Natural killer cell treated with Interleukin-12 subunit alpha and Interleukin-12 subunit beta and Interleukin-15 and Interleukin-18, amount 100 ng/mL, for 72 hours (primary cell): ENCODE measurements at regions not wholly inside any gene's neighbourhood (a gene's known extent, or its start where the extent isn't known, plus 50 kb on each side); places are given as distances from the start of the nearest gene placed in this dataset.

ENCODE experiments used
- ATAC-seq, 2 donors: fragments of 150-1000 bp; cut with Tn5 transposase in 1 of 2; sonication (Bioruptor Pico), chemical (Tn5 transposase) in 1 of 2; 2 replicates each; pipeline ENCODE4 v1.10.0; 2021
- DNase-seq: peaks from one replicate; pipeline ENCODE4 v3.0.0; 2022; ENCODE audit warnings: low spot score
- H3K27ac Mint-ChIP-seq, 2 donors: 1 replicate in 1 of 2; 2 replicates in 1 of 2; pipeline ENCODE4 v1.8.0; 2022; ENCODE audit warnings: mixed read lengths in 2 of 2, mild to moderate bottlenecking in 1 of 2, moderate library complexity in 1 of 2
- H3K27me3 Mint-ChIP-seq, 2 donors: 1 replicate in 1 of 2; 2 replicates in 1 of 2; pipeline ENCODE4 v1.8.0; 2022; ENCODE audit warnings: mixed read lengths in 2 of 2
- H3K36me3 Mint-ChIP-seq: one replicate; pipeline ENCODE4 v1.8.0; 2022; ENCODE audit warnings: mixed read lengths
- H3K4me1 Mint-ChIP-seq, 2 donors: 1 replicate in 1 of 2; 2 replicates in 1 of 2; pipeline ENCODE4 v1.8.0; 2022; ENCODE audit warnings: low read depth in 2 of 2, mixed read lengths in 2 of 2, mild to moderate bottlenecking in 1 of 2
- H3K4me3 Mint-ChIP-seq: one replicate; pipeline ENCODE4 v1.8.0; 2022; ENCODE audit warnings: mixed read lengths
- H3K9me3 Mint-ChIP-seq: 2 replicates; pipeline ENCODE4 v1.8.0; 2022; ENCODE audit warnings: mixed read lengths

GRCh38 chr6:138647006-138647405 lies 126.6 kb upstream of the CCDC28A start:
- no peaks in the 10 kb centered on the region for H3K9me3 Mint-ChIP-seq
- no peaks in the 10 kb centered on the region for H3K4me1 Mint-ChIP-seq
- DNase-seq (no peak), ATAC-seq (no peak)
- H3K36me3 Mint-ChIP-seq, result no peaks in the 10 kb centered on the region
- H3K4me3 Mint-ChIP-seq, result no peak overlapping the region
- no peak overlapping the region for H3K27ac Mint-ChIP-seq
- H3K27me3 Mint-ChIP-seq, result no peaks in the 10 kb centered on the region

GRCh38 chr6:138648127-138648526 lies 125.4 kb upstream of the CCDC28A start:
- Mint-ChIP-seq H3K27me3 (no peaks in the 10 kb centered on the region), H3K36me3 (no peaks in the 10 kb centered on the region), H3K4me3 (no peak overlapping the region), H3K9me3 (no peaks in the 10 kb centered on the region), H3K27ac (no peak overlapping the region), H3K4me1 (no peaks in the 10 kb centered on the region)
- DNase-seq, result no peak
- ATAC-seq, result no peak

GRCh38 chr6:138651491-138651890 lies 122.1 kb upstream of the CCDC28A start:
- Mint-ChIP-seq H3K4me1 (peaks cover 8 to 21% of the 10 kb centered on the region in 2 donors), H3K27me3 (peaks cover 3 to 6% of the 10 kb centered on the region in 2 donors), H3K36me3 (no peaks in the 10 kb centered on the region), H3K4me3 (no peak overlapping the region), H3K9me3 (no peaks in the 10 kb centered on the region), H3K27ac (no peak overlapping the region)
- ATAC-seq, result no peak
- DNase-seq, result no peak

- Mint-ChIP-seq H3K27ac (no peak overlapping the region), H3K9me3 (no peaks in the 10 kb centered on the region), H3K4me1 (peaks cover 8 to 21% of the 10 kb centered on the region in 2 donors), H3K4me3 (no peak overlapping the region), H3K36me3 (no peaks in the 10 kb centered on the region), H3K27me3 (peaks cover 10% of the 10 kb centered on the region in 2 donors)
- ATAC-seq, result no peak
- no peak for DNase-seq
Observed at GRCh38 chr6:138652824-138653223, 120.7 kb upstream of the CCDC28A start.

- Mint-ChIP-seq H3K4me3 (no peak overlapping the region), H3K27ac (no peak overlapping the region), H3K9me3 (no peaks in the 10 kb centered on the region), H3K27me3 (peaks cover 10 to 13% of the 10 kb centered on the region in 2 donors), H3K36me3 (no peaks in the 10 kb centered on the region), H3K4me1 (peaks cover 8 to 21% of the 10 kb centered on the region in 2 donors)
- DNase-seq (no peak), ATAC-seq (no peak)
Observed at GRCh38 chr6:138653435-138653834, 120.1 kb upstream of the CCDC28A start.

GRCh38 chr6:138654715-138655634 lies 118.6 kb upstream of the CCDC28A start:
- Mint-ChIP-seq H3K27ac (no peak overlapping the region), H3K36me3 (no peaks in the 10 kb centered on the region), H3K9me3 (no peaks in the 10 kb centered on the region), H3K4me1 (peaks cover 8 to 21% of the 10 kb centered on the region in 2 donors), H3K4me3 (peak overlapping the region; percentile 39), H3K27me3 (peaks cover 11 to 17% of the 10 kb centered on the region in 2 donors)
- no peak for DNase-seq
- peak; percentile 89 to 91 for ATAC-seq

- Mint-ChIP-seq H3K27me3 (peaks cover 14 to 17% of the 10 kb centered on the region in 2 donors), H3K36me3 (no peaks in the 10 kb centered on the region), H3K9me3 (no peaks in the 10 kb centered on the region), H3K4me1 (peaks cover 8 to 21% of the 10 kb centered on the region in 2 donors), H3K4me3 (no peak overlapping the region), H3K27ac (no peak overlapping the region)
- DNase-seq (no peak), ATAC-seq (no peak)
Observed at GRCh38 chr6:138655828-138656227, 117.7 kb upstream of the CCDC28A start.

- Mint-ChIP-seq H3K4me3 (no peak overlapping the region), H3K27ac (no peak overlapping the region), H3K4me1 (peaks cover 8 to 21% of the 10 kb centered on the region in 2 donors), H3K9me3 (no peaks in the 10 kb centered on the region), H3K36me3 (no peaks in the 10 kb centered on the region), H3K27me3 (peaks cover 14 to 23% of the 10 kb centered on the region in 2 donors)
- DNase-seq (no peak), ATAC-seq (no peak)
Observed at GRCh38 chr6:138656364-138657064, 117.1 kb upstream of the CCDC28A start.

GRCh38 chr6:138657065-138657425 lies 116.5 kb upstream of the CCDC28A start:
- Mint-ChIP-seq H3K4me1 (peaks cover 8 to 21% of the 10 kb centered on the region in 2 donors), H3K27me3 (peaks cover 14 to 23% of the 10 kb centered on the region in 2 donors), H3K36me3 (no peaks in the 10 kb centered on the region), H3K9me3 (no peaks in the 10 kb centered on the region), H3K4me3 (no peak overlapping the region), H3K27ac (no peak overlapping the region)
- ATAC-seq (no peak), DNase-seq (no peak)

- Mint-ChIP-seq H3K9me3 (no peaks in the 10 kb centered on the region), H3K36me3 (no peaks in the 10 kb centered on the region), H3K27ac (no peak overlapping the region), H3K4me1 (peaks cover 0 to 9% of the 10 kb centered on the region in 2 donors), H3K4me3 (no peak overlapping the region), H3K27me3 (peaks cover 12 to 23% of the 10 kb centered on the region in 2 donors)
- DNase-seq (no peak), ATAC-seq (no peak)
Observed at GRCh38 chr6:138659998-138660397, 113.6 kb upstream of the CCDC28A start.

- H3K27me3 Mint-ChIP-seq, result peaks cover 4 to 14% of the 10 kb centered on the region in 2 donors
- H3K4me1 Mint-ChIP-seq, result no peaks in the 10 kb centered on the region
- DNase-seq, result no peak
- H3K9me3 Mint-ChIP-seq, result no peaks in the 10 kb centered on the region
- no peaks in the 10 kb centered on the region for H3K36me3 Mint-ChIP-seq
- no peak for ATAC-seq
- H3K27ac Mint-ChIP-seq, result no peak overlapping the region
- H3K4me3 Mint-ChIP-seq, result no peak overlapping the region
Observed at GRCh38 chr6:138662471-138662870, 111.1 kb upstream of the CCDC28A start.

GRCh38 chr6:138663892-138664291 lies 109.7 kb upstream of the CCDC28A start:
- Mint-ChIP-seq H3K4me3 (no peak overlapping the region), H3K9me3 (no peaks in the 10 kb centered on the region), H3K27me3 (peaks cover 4 to 6% of the 10 kb centered on the region in 2 donors), H3K36me3 (no peaks in the 10 kb centered on the region), H3K4me1 (no peaks in the 10 kb centered on the region), H3K27ac (no peak overlapping the region)
- ATAC-seq, result no peak
- no peak for DNase-seq

- Mint-ChIP-seq H3K27ac (no peak overlapping the region), H3K36me3 (no peaks in the 10 kb centered on the region), H3K4me3 (no peak overlapping the region), H3K27me3 (peaks cover 4 to 6% of the 10 kb centered on the region in 2 donors), H3K9me3 (no peaks in the 10 kb centered on the region), H3K4me1 (no peaks in the 10 kb centered on the region)
- ATAC-seq (no peak), DNase-seq (no peak)
Observed at GRCh38 chr6:138664745-138665144, 108.8 kb upstream of the CCDC28A start.

GRCh38 chr6:138666636-138667035 lies 106.9 kb upstream of the CCDC28A start:
- Mint-ChIP-seq H3K36me3 (no peaks in the 10 kb centered on the region), H3K4me3 (no peak overlapping the region), H3K9me3 (no peaks in the 10 kb centered on the region), H3K27ac (no peak overlapping the region), H3K27me3 (peaks cover 0 to 8% of the 10 kb centered on the region in 2 donors), H3K4me1 (no peaks in the 10 kb centered on the region)
- ATAC-seq, result no peak
- no peak for DNase-seq
